SHP77 (cell line): ENCODE measurements at regions not wholly inside any gene's neighbourhood (a gene's known extent, or its start where the extent isn't known, plus 50 kb on each side); places are given as distances from the start of the nearest gene placed in this dataset.

Experiments used
- DNase-seq, 2 experiments: peaks; one replicate each; lab custom pipeline; 2025; lab: John Stamatoyannopoulos, UW

DNA sequence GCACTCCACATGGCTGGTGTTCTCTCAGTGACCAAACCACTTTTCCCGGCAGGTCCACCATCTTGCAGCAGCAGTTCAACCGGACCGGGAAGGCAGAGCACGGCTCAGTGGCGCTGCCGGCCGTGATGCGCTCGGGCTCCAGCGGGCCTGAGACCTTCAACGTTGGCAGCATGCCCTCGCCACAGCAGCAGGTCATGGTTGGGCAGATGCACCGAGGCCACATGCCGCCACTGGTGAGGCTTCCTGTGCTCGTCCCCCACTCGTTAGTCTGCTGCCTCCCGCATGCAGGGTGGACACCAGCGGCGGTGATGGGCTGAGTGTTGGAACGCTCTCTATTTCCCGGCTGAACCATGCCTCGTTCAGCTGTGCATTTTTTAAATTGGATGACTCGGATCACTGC lies 344.9 kb upstream of the TPM1 start:
- DNase-seq = no peak

DNA sequence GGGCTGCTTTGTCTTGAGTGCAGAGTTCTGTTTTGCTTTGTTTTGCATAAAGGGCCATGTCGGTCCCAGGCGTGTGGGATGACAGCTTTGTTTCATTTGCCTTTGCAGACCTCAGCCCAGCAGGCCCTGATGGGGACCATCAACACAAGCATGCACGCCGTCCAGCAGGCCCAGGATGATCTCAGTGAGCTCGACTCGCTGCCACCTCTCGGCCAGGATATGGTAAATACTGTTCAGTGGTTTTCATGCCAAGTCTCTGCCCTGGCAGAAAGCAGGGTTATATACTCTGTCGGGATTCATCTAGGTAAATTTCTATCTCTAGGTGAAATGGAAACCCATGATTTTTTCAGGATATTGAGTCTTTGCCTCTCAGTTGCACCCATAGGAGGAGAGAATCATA lies 343.9 kb upstream of the TPM1 start:
- no peak for DNase-seq

DNA sequence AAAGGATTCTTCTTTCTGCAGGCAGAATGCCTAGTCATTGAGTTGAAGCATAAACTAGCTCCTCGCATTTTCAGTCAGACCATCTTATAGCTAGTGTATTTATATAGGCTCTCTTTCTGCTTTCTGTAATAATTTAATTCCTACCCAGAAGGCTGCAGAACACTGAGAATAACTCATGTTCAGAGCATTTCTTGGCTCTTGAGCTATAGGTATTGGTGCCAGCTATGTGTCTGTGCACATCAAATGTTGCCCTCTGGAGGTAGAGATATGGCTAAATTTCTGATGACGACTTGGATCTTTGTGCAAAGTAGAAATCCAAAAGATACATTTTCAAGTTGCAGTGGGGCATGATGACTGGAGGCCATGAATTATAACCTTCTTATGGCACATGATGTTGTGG lies 336.2 kb upstream of the TPM1 start:
- DNase-seq = no peak

DNA sequence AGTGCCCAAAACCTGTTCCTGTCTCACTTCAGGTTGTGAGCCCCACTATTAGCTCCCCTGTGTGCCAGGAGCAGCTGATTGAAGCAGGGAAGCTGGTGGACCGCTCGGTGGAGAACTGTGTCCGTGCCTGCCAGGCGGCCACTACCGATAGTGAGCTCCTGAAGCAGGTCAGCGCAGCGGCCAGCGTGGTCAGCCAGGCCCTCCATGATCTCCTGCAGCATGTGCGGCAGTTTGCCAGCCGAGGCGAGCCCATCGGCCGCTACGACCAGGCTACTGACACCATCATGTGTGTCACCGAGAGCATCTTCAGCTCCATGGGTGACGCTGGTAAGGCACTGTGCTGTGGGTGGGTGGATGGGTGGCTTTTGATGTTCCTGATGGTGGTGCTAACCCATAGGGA lies 334.1 kb upstream of the TPM1 start:
- no peak for DNase-seq

DNA sequence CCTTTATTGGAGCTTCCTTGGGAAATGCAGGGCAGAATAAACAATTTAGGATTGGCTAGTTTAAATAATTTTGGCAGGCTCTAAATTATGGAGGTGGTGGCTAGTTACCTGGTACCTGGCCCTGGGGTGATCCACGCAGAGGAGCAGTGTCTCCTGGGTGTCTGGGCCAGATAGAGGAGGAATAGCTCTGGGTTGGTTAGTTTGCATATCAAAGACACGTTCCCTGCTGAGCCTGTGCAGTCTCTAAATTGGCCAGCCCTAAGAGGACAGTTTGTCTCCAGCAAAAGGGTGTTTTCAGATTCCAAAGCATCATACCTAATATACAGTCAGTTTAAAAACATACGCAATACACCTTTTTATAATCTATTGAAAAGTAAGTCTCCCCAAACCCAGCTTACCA lies 333.3 kb upstream of the TPM1 start:
- DNase-seq = no peak

- DNase-seq = no peak
Observed at GRCh38 chr15:62711691-62712454, 330.7 kb upstream of the TPM1 start.

GRCh38 chr15:62712455-62712839 lies 330.1 kb upstream of the TPM1 start:
- DNase-seq = no peak

GRCh38 chr15:62715946-62716345 lies 326.6 kb upstream of the TPM1 start:
- no peak for DNase-seq

- DNase-seq = no peak
Observed at GRCh38 chr15:62717496-62717895, 325.1 kb upstream of the TPM1 start.

DNA sequence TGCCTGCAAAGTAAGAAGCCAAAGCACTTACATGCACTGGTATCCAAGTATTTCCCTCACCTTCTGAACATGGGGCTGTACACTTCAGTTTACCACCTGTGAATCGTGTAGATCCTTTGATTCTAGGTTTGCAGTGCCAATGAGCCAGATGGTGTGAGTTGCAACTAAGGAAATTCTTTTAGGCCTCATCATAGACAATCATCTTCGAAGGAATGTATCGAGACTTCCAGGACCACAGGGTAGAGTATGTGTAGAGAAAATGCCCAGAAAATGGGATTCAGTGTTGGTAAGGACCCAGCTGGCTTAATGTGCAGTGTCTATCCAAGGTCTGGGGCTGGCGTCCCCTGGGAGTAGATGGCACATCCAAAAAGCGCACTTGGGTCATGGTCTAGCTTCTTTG lies 323.2 kb upstream of the TPM1 start:
- no peak for DNase-seq

GRCh38 chr15:62722237-62722636 lies 320.3 kb upstream of the TPM1 start:
- DNase-seq = no peak

GRCh38 chr15:62726461-62726860 lies 316.1 kb upstream of the TPM1 start:
- no peak for DNase-seq

DNA sequence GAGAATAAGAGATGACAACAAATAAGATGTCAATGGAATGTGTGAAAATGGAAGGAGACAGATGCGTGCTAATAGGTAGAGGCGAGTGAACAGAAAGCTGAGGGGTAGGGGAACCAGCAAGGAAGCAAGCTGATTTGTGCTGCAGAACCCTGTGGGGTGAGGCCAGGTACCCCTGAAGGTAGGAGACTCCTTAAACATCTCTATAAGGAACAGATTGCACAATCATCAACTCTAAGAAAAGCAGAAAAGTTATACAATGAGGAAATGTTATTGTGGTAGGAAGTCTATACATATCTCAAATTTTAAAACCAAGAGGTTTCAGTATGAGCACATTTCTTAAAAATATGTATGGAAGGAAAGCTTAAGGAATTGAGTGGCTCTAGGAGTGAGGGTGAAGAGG lies 315.0 kb upstream of the TPM1 start:
- DNase-seq = no peak

- no peak for DNase-seq
Observed at GRCh38 chr15:62730825-62731224, 311.7 kb upstream of the TPM1 start.

GRCh38 chr15:62732078-62732477 lies 310.5 kb upstream of the TPM1 start:
- no peak for DNase-seq

DNA sequence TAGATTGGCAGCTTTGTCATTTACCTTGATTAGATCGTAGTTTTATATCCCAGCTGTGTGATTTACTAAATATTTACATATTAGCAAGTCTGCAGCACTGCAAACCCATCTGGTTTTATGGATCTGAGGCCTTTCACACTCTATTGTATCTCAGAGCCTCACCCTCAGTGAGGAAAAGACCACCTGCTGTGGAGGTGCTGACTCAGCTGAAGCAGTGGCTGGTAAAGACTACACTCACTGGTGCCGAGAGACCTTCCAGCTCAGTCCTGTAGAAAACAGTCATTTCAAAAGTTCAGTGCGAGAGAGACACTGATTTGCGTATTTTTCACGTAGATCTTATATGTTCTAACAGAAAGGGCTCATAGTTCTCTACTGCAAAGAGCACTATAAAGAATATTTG lies 307.8 kb upstream of the TPM1 start:
- DNase-seq = no peak

- no peak for DNase-seq
Observed at GRCh38 chr15:62736756-62737155, 305.8 kb upstream of the TPM1 start.

GRCh38 chr15:62737551-62737950 lies 305.0 kb upstream of the TPM1 start:
- DNase-seq = no peak

- no peak for DNase-seq
Observed at GRCh38 chr15:62739082-62739481, 303.5 kb upstream of the TPM1 start.

DNA sequence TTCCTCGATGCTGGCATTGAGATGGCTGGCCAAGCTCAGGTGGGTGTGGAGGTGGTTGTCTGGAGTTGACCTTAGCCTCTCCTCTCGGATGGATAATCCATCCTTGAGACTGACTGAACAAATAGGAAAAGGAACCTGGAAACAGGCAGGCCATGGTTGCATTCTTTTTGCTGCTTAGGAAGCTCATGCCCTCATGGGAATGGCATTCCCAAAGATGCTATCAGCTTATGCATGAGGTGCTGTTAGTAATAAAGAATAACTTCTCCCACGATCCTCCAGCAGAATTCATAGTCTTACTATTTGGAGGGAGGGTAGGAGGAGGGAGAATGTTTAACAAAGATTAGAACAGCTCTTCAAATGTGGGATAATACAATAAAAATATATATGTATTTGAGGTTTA lies 303.0 kb upstream of the TPM1 start:
- DNase-seq = no peak

GRCh38 chr15:62740141-62741004 lies 302.2 kb upstream of the TPM1 start:
- no peak for DNase-seq

GRCh38 chr15:62741106-62741505 lies 301.4 kb upstream of the TPM1 start:
- no peak for DNase-seq

- DNase-seq = peak; percentile 14 to 45
Observed at GRCh38 chr15:62742409-62743171, 300.0 kb upstream of the TPM1 start.
